Stimulated activated CD8-positive, alpha-beta memory T cell treated with anti-CD3 and anti-CD28 coated beads, Interleukin-2, amount 100 ng/mL, for 48 hours (primary cell): ENCODE measurements at regions not wholly inside any gene's neighbourhood (a gene's known extent, or its start where the extent isn't known, plus 50 kb on each side); places are given as distances from the start of the nearest gene placed in this dataset.
"Not testable (repeated sequence)": the region's sequence is repeated elsewhere in the genome, so short reads cannot be mapped to it uniquely, and the experiment has no call there.

Source experiments
- DNase-seq, 2 donors: peaks; one replicate each; pipeline ENCODE4 v3.0.0-alpha.2; 2020; ENCODE audit warnings: low read depth in 2 of 2

- no peak for DNase-seq
Observed at GRCh38 chr17:21517538-21518293, 141.6 kb downstream of the KCNJ12 start.

- no peak for DNase-seq
Observed at GRCh38 chr17:21522755-21523336, 146.7 kb downstream of the KCNJ12 start.

- no peak for DNase-seq
Observed at GRCh38 chr17:21523497-21524210, 147.5 kb downstream of the KCNJ12 start.

GRCh38 chr17:21524211-21524591 lies 148.0 kb downstream of the KCNJ12 start:
- no peak for DNase-seq

GRCh38 chr17:21525464-21526130 lies 149.4 kb downstream of the KCNJ12 start:
- DNase-seq = no peak

GRCh38 chr17:21528031-21528695 lies 152.0 kb downstream of the KCNJ12 start:
- DNase-seq = no peak

- no peak for DNase-seq
Observed at GRCh38 chr17:21530311-21530710, 154.2 kb downstream of the KCNJ12 start.

GRCh38 chr17:21530841-21531240 lies 154.7 kb downstream of the KCNJ12 start:
- no peak for DNase-seq

GRCh38 chr17:21532763-21533385 lies 156.7 kb downstream of the KCNJ12 start:
- DNase-seq = no peak

GRCh38 chr17:21535686-21536375 lies 156.5 kb upstream of the KCNJ18 start:
- DNase-seq = no peak

GRCh38 chr17:21537302-21537701 lies 155.0 kb upstream of the KCNJ18 start:
- DNase-seq = no peak

GRCh38 chr17:21538615-21539014 lies 153.7 kb upstream of the KCNJ18 start:
- DNase-seq = no peak

GRCh38 chr17:21539146-21539545 lies 153.2 kb upstream of the KCNJ18 start:
- no peak for DNase-seq

- DNase-seq = no peak
Observed at GRCh38 chr17:21540502-21540901, 151.8 kb upstream of the KCNJ18 start.

GRCh38 chr17:21542070-21542469 lies 150.3 kb upstream of the KCNJ18 start:
- no peak for DNase-seq

- no peak for DNase-seq
Observed at GRCh38 chr17:21542991-21543390, 149.3 kb upstream of the KCNJ18 start.

- DNase-seq = no peak
Observed at GRCh38 chr17:21545064-21545463, 147.3 kb upstream of the KCNJ18 start.

- DNase-seq = no peak
Observed at GRCh38 chr17:21548236-21548635, 144.1 kb upstream of the KCNJ18 start.

GRCh38 chr17:21549107-21549687 lies 143.1 kb upstream of the KCNJ18 start:
- DNase-seq = peak in 1 of 2 donors; percentile 37

- not testable (repeated sequence) for DNase-seq
Observed at GRCh38 chr17:21550031-21550430, 142.3 kb upstream of the KCNJ18 start.
